Skeletal muscle satellite cell (primary cell): ENCODE measurements at regions not wholly inside any gene's neighbourhood (a gene's known extent, or its start where the extent isn't known, plus 50 kb on each side); places are given as distances from the start of the nearest gene placed in this dataset.
"Not testable (repeated sequence)": the region's sequence is repeated elsewhere in the genome, so short reads cannot be mapped to it uniquely, and the experiment has no call there.

ENCODE experiments used
- H3K27me3 ChIP-seq: 2 replicates; pipeline ENCODE4 v1.7.0; 2013; ENCODE audit warnings: low read length; ENCODE audit not compliant: control insufficient read depth, insufficient read depth
- H3K36me3 ChIP-seq: 2 replicates; pipeline ENCODE4 v1.7.0; 2013; ENCODE audit warnings: mild to moderate bottlenecking, control low read depth, low read length; ENCODE audit not compliant: insufficient read depth
- H3K4me1 ChIP-seq: 2 replicates; pipeline ENCODE4 v1.7.0; 2013; ENCODE audit warnings: low read length; ENCODE audit not compliant: control insufficient read depth, insufficient read depth
- H3K4me2 ChIP-seq: 2 replicates; pipeline ENCODE4 v1.7.0; 2013; ENCODE audit warnings: mild to moderate bottlenecking, low read length
- H3K4me3 ChIP-seq: 2 replicates; pipeline ENCODE4 v1.7.0; 2013; ENCODE audit warnings: low read length
- H3K9ac ChIP-seq: 2 replicates; pipeline ENCODE4 v1.7.0; 2013; ENCODE audit warnings: mild to moderate bottlenecking, low read depth, low read length, moderate library complexity
- H3K9me3 ChIP-seq: replicated peaks from 2 replicates; pipeline ENCODE4 v1.7.0; 2013; ENCODE audit warnings: mild to moderate bottlenecking, control low read depth, low read length

DNA sequence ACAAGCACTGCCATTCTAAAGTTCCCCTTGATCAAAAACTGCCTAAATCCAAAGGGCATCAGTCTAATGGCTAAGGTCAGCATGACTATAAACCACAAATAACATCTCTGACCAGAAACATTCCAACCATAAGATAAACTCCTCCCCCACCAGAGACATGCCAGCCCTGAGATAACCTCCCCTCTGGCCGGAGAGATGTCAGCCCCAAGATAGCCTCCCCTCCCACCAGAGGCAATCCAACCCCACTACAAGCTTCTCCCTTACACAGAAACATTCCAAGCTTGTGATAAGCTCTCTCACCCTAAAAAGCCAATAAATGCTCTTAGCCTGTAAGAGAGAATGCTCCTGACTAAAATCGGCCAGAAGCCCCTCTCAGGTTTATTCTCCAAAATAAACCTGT is 267.0 kb upstream of the POU1F1 start:
- H3K36me3 ChIP-seq, H3K4me2 ChIP-seq, H3K4me3 ChIP-seq, H3K9me3 ChIP-seq, H3K4me1 ChIP-seq, H3K27me3 ChIP-seq, H3K9ac ChIP-seq: not testable (repeated sequence)

DNA sequence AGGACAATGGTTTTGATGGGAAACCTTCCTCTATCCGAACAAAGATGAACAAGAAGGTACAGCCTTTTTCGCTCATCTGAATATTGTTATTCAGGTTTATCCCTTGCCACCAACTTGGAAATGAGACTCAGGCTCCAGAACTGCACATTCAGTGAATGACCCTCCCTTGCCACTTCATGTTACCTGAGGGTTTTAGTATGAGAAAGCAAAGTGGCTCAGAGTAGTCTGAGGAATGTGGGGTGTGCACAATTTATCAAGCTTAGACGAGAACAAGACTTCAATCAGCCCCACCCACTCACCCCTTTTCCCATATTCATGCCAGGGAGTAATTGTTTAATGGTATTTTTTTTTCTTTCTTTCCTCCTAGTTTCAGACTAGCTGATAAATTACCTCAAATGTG is 265.3 kb upstream of the POU1F1 start:
- H3K4me1 ChIP-seq = no peaks in the 10 kb centered on the region
- H3K4me3 ChIP-seq = no peak overlapping the region
- no peak overlapping the region for H3K9ac ChIP-seq
- H3K9me3 ChIP-seq = no peaks in the 10 kb centered on the region
- H3K27me3 ChIP-seq = peaks cover 2% of the 10 kb centered on the region
- no peak overlapping the region for H3K4me2 ChIP-seq
- no peaks in the 10 kb centered on the region for H3K36me3 ChIP-seq

DNA sequence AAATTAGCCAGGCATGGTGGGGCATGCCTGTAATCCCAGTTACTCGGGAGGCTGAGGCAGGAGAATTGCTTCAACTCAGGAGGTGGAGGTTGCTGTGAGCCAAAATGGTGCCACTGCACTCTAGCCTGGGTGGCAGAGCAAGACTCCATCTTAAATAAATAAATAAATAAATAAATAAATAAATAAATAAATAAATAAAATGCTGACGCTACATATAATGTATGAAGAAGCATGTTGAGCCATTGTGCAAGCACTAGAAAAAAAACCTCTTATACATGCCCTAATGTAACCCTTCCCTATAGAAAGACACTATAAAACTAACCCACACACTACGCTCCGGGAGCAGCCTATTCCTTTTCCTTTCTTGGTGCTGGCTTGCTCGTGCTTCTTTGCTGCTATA is 262.3 kb upstream of the POU1F1 start:
- not testable (repeated sequence) for H3K27me3 ChIP-seq, H3K4me1 ChIP-seq, H3K9ac ChIP-seq, H3K4me3 ChIP-seq, H3K9me3 ChIP-seq, H3K4me2 ChIP-seq, H3K36me3 ChIP-seq

DNA sequence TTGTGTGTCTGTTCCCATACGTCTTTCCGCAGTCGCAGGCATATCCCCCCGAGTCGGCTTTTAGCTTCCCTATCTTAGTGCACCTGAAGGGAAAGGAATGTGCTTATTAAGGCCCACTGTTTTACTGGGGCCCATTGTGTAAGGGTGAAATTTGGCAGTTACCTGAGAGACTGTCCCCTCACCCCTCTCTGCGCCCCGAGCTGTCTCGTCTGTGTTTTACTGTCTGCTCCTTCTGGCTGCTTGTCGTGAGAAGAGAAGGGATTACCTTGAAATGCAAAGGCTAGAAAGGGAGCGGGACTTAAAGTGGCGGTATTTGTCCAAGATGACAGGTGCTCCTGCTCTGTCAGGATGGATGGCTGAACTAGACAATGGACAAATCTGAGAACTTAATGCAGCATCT is 233.0 kb upstream of the POU1F1 start:
- Histone ChIP-seq H3K4me2 (no peak overlapping the region), H3K36me3 (no peaks in the 10 kb centered on the region), H3K9me3 (no peaks in the 10 kb centered on the region), H3K4me3 (no peak overlapping the region), H3K4me1 (no peaks in the 10 kb centered on the region), H3K27me3 (peaks cover 13% of the 10 kb centered on the region), H3K9ac (no peak overlapping the region)

GRCh38 chr3:87508921-87509320 is 232.5 kb upstream of the POU1F1 start:
- Histone ChIP-seq H3K27me3 (peaks cover 8% of the 10 kb centered on the region), H3K9ac (no peak overlapping the region), H3K4me2 (no peak overlapping the region), H3K9me3 (no peaks in the 10 kb centered on the region), H3K36me3 (no peaks in the 10 kb centered on the region), H3K4me3 (no peak overlapping the region), H3K4me1 (no peaks in the 10 kb centered on the region)

DNA sequence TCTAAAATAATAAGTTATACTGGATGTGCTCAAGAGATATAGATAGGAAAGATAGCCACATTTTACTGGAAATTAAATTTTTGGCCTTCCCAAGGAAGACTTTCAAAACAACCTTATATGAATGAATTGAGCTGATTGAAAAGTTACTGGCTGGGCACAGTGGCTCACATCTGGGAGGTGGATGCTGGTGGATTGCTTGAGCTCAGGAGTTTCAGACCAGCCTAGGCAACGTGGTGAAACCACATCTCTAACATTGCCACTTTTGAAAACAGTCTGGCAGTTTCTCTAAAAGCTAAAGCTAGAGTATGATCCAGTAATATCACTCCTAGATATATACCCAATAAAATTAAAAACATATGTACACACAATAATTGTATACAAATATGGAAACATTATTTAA is 231.4 kb upstream of the POU1F1 start:
- H3K4me2 ChIP-seq = no peak overlapping the region
- H3K36me3 ChIP-seq = no peaks in the 10 kb centered on the region
- no peaks in the 10 kb centered on the region for H3K4me1 ChIP-seq
- H3K9me3 ChIP-seq = no peaks in the 10 kb centered on the region
- H3K27me3 ChIP-seq = peaks cover 7% of the 10 kb centered on the region
- H3K9ac ChIP-seq = no peak overlapping the region
- H3K4me3 ChIP-seq = no peak overlapping the region

DNA sequence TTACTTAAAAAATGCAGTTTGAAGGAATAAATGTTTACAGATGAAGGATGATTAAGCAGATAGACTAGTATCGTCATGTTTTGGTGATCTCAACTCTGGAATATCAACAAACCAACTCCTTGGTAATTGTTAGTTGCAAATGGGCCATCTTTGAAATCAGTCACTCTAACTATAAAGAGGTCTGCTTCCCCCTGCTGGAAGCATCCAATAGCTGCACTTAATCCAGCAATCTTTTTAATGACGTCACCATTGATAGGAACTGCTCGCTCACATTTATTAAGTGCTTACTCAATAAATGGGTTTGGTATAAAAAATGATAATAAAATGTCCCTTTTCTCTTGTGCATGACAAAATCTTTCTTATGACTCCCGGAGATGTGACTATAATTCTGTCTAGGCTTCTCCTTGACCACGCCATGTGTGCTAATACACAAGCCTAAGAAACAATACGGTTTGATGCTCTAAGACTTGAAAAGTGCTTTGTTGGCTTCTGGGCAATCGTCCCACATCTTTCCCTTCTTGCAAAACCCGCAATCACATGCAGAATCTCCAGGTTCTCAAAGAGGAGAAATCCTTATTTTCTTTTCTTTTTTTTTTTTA is 227.6 kb upstream of the POU1F1 start:
- H3K36me3 ChIP-seq = no peaks in the 10 kb centered on the region
- no peak overlapping the region for H3K4me3 ChIP-seq
- no peak overlapping the region for H3K9ac ChIP-seq
- peaks cover 6% of the 10 kb centered on the region for H3K27me3 ChIP-seq
- no peak overlapping the region for H3K4me2 ChIP-seq
- H3K9me3 ChIP-seq = no peaks in the 10 kb centered on the region
- peaks cover 8% of the 10 kb centered on the region for H3K4me1 ChIP-seq

DNA sequence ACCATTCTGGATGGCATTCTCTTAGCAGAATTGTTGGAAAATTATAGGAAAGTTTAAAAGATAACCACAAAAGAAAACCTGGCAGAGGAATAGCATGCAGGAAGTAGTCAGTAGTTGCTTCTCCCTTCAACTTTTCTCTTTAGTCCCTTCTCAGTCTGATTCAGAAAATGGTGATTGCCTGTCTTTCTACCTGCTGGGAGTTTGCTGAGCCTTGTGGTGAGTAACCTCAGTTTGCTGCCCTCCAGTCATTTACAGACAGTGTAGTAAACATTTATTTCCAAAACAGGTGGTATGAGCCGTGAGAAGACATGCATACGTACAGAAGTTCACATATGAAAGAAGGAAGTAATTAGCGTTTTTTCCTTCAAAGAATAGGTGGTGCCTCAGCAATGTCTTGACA is 224.7 kb upstream of the POU1F1 start:
- Histone ChIP-seq H3K4me1 (peaks cover 8% of the 10 kb centered on the region), H3K27me3 (no peaks in the 10 kb centered on the region), H3K36me3 (no peaks in the 10 kb centered on the region), H3K9ac (no peak overlapping the region), H3K9me3 (no peaks in the 10 kb centered on the region), H3K4me3 (no peak overlapping the region), H3K4me2 (no peak overlapping the region)

- Histone ChIP-seq H3K4me2 (peak overlapping the region; percentile 19), H3K36me3 (no peaks in the 10 kb centered on the region), H3K4me1 (peaks cover 8% of the 10 kb centered on the region), H3K27me3 (no peaks in the 10 kb centered on the region), H3K4me3 (no peak overlapping the region), H3K9ac (no peak overlapping the region), H3K9me3 (no peaks in the 10 kb centered on the region)
These were observed 222.1 kb upstream of the POU1F1 start for GRCh38 chr3:87498358-87499080.

- Histone ChIP-seq H3K36me3 (no peaks in the 10 kb centered on the region), H3K4me1 (peaks cover 5% of the 10 kb centered on the region), H3K4me2 (no peak overlapping the region), H3K9me3 (no peaks in the 10 kb centered on the region), H3K27me3 (no peaks in the 10 kb centered on the region), H3K4me3 (no peak overlapping the region), H3K9ac (no peak overlapping the region)
These were observed 219.6 kb upstream of the POU1F1 start for GRCh38 chr3:87495938-87496337.

- H3K4me3 ChIP-seq = no peak overlapping the region
- peaks cover 5% of the 10 kb centered on the region for H3K27me3 ChIP-seq
- H3K9me3 ChIP-seq = no peaks in the 10 kb centered on the region
- H3K9ac ChIP-seq = no peak overlapping the region
- no peak overlapping the region for H3K4me2 ChIP-seq
- no peaks in the 10 kb centered on the region for H3K36me3 ChIP-seq
- no peaks in the 10 kb centered on the region for H3K4me1 ChIP-seq
These were observed 217.9 kb upstream of the POU1F1 start for GRCh38 chr3:87494264-87494663.

DNA sequence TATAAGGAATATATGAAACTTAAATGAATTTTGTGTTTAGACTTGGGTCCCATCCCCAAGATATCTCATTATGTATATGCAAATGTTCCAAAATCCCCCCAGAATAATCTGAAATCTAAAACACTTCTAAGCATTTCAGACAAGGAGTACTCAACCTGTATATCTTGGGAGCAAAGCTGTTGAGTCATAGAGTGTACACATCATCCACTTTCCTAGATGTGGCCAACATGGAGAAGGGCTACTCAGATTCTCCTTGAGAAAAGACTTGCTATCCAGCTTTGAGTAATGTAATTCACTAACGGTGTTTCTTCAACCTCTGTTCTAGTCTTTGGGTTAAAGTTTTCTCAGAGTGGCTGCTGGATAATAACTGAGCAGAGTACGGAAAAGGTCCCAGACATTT is 215.5 kb upstream of the POU1F1 start:
- H3K9ac ChIP-seq = no peak overlapping the region
- H3K27me3 ChIP-seq = peaks cover 5% of the 10 kb centered on the region
- no peaks in the 10 kb centered on the region for H3K36me3 ChIP-seq
- H3K4me3 ChIP-seq = no peak overlapping the region
- H3K4me1 ChIP-seq = no peaks in the 10 kb centered on the region
- H3K4me2 ChIP-seq = no peak overlapping the region
- no peaks in the 10 kb centered on the region for H3K9me3 ChIP-seq
